Skeletal muscle cell (primary cell): ENCODE measurements at regions not wholly inside any gene's neighbourhood (a gene's known extent, or its start where the extent isn't known, plus 50 kb on each side); places are given as distances from the start of the nearest gene placed in this dataset.
"Not testable (repeated sequence)": the region's sequence is repeated elsewhere in the genome, so short reads cannot be mapped to it uniquely, and the experiment has no call there.

Source experiments
- DNase-seq: peaks from one replicate; pipeline ENCODE4 v3.0.0-alpha.2; 2010; ENCODE audit warnings: low read depth
- H3K4me3 ChIP-seq: 2 replicates; pipeline ENCODE4 v1.5.1; 2011; ENCODE audit warnings: low read depth, mild to moderate bottlenecking, control low read depth, low read length, moderate library complexity

GRCh38 chr2:128596396-128597120 lies 277.9 kb upstream of the HS6ST1 start:
- no peak overlapping the region for H3K4me3 ChIP-seq
- DNase-seq, result no peak

GRCh38 chr2:128597121-128597762 lies 278.6 kb upstream of the HS6ST1 start:
- no peak overlapping the region for H3K4me3 ChIP-seq
- DNase-seq, result no peak

DNA sequence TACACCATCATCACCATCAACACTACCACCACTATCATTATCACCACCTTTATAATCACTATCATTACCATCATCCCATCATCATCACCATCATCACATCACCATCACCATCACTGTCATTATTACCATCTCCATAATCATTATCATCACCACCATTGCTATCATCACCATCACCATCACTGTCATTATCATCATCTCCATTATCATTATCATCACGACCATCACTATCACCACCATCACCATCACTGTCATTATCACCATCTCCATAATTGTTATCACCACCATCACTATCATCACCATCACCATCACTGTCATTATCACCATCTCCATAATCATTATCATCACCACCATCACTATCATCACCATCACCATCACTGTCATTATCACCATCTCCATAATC lies 279.6 kb upstream of the HS6ST1 start:
- not testable (repeated sequence) for H3K4me3 ChIP-seq, DNase-seq

GRCh38 chr2:128598862-128599441 lies 280.3 kb upstream of the HS6ST1 start:
- DNase-seq, result no peak
- no peak overlapping the region for H3K4me3 ChIP-seq

GRCh38 chr2:128599700-128600099 lies 281.0 kb upstream of the HS6ST1 start:
- H3K4me3 ChIP-seq, result no peak overlapping the region
- no peak for DNase-seq

- DNase-seq, result no peak
- H3K4me3 ChIP-seq, result no peak overlapping the region
Measured at GRCh38 chr2:128600581-128601297, 282.1 kb upstream of the HS6ST1 start.

DNA sequence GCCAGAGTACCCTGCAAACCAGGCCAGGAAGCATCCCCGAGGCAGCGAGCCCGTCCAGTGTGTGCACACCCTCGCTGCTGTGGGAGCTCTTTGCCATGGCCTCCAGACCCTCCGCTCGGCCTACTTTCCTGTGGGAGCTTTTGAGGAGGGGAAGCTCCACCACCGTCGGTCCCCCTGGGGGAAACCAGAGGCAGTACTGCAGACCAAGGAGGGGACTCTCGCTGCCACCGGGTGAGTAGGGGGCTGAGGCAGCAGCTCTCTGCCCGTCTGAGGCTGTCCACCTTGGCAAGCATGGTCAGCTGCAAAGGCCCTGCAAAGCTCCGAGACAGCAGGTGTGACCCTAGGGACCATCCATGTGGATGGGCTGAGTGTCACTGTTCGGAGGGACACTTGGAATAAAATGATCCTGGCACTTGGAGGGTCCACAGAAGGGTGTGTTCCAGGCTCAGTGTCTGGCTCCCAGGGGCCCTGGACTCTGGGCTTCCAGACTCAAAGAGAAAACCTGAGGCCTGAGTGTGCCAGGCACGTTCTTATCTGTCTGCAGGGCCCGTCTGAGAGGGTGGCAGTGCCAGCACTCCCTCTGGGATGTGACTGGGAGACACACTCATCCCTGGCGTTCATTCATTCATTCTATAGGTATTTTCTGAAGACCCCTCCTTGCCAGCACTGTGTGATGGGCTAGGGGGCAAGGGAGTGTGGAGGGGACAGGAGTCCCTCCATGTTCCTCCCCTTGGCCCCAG lies 282.8 kb upstream of the HS6ST1 start:
- no peak overlapping the region for H3K4me3 ChIP-seq
- DNase-seq, result no peak

- no peak for DNase-seq
- H3K4me3 ChIP-seq, result no peak overlapping the region
Measured at GRCh38 chr2:128602038-128602698, 283.5 kb upstream of the HS6ST1 start.

- no peak overlapping the region for H3K4me3 ChIP-seq
- DNase-seq, result no peak
Measured at GRCh38 chr2:128602699-128603101, 284.0 kb upstream of the HS6ST1 start.

GRCh38 chr2:128603411-128603924 lies 284.8 kb upstream of the HS6ST1 start:
- no peak for DNase-seq
- H3K4me3 ChIP-seq, result no peak overlapping the region

GRCh38 chr2:128604045-128604444 lies 285.4 kb upstream of the HS6ST1 start:
- no peak for DNase-seq
- H3K4me3 ChIP-seq, result no peak overlapping the region

- not testable (repeated sequence) for H3K4me3 ChIP-seq
Measured at GRCh38 chr2:128604581-128604980, 285.9 kb upstream of the HS6ST1 start.

GRCh38 chr2:128605421-128605820 lies 286.8 kb upstream of the HS6ST1 start:
- no peak for DNase-seq

More at GRCh38 chr2:128604581-128604980, 285.9 kb upstream of the HS6ST1 start:
- not testable (repeated sequence) for DNase-seq

DNA sequence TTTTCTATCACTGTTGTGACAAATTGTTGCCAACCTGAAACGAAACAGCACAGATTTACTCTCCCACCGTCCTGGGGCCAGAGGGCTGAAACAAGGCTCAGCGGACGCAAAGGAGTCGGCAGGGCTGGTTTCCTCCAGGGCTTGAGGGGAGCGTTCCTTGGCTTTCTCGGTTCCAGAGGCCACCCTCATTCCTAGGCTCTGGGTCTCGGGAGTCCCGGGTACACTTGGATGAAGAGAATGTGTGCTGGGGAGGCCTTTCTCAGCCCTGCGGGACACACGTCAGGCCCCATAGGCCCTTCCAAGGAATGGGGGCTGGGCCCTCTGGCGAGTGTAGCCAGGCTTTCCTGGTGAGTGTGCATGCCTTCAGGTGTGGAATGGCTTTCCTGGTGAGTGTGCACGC lies 287.3 kb upstream of the HS6ST1 start:
- DNase-seq, result no peak
- no peak overlapping the region for H3K4me3 ChIP-seq

More at GRCh38 chr2:128605421-128605820, 286.8 kb upstream of the HS6ST1 start:
- no peak overlapping the region for H3K4me3 ChIP-seq

- DNase-seq, result no peak
- H3K4me3 ChIP-seq, result no peak overlapping the region
Measured at GRCh38 chr2:128606837-128607236, 288.2 kb upstream of the HS6ST1 start.

DNA sequence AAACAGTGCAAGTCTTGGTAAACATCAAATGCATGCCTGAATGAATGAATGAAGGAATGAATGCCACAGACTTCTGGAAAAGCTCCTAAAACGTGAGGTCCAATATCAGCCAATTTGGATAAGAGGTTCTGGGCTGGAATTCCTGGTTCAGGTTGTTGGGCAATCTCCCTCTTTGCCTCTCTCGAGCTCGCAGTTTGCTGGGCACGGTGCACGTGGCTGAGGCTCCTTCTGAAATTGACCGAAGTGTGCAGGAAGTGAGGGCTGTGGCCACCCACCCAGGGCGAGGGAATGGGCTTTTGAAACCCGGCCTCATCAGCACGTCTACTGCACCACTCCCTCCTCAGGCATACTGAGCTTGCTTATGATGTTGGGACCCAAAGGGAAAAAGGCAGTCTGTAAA lies 288.8 kb upstream of the HS6ST1 start:
- no peak overlapping the region for H3K4me3 ChIP-seq
- no peak for DNase-seq

DNA sequence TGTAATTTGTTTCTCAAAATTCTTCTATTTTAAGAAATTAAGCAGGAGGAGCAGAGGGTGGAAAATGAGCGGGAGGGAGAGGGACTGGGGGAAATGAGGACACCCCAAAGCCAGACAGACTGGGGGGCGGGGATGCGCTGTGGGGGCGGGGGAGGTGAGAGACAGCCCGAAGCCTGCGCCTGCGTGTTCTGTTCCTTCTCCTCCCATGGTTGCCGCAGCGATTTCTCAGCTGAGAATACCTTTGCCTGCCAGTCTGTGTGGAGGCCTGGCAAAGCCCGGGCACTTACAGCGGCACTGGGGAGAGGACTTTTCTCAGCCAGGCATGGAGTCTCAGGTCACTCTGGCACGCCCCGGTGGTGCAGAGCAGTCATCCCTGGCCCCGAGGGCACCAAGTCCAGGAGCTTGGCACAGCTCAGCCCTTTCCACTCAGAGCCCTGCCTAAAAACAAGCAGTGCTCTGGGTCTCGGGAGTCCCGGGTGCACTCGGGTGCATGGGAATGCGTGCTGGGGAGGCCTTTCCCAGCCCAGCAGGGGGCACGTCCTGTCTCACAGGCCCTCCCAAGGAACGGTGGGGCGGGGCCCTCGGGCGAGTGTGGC lies 289.3 kb upstream of the HS6ST1 start:
- DNase-seq, result no peak
- H3K4me3 ChIP-seq, result no peak overlapping the region
